ENCODE measurements at regions not wholly inside any gene's neighbourhood (a gene's known extent, or its start where the extent isn't known, plus 50 kb on each side); places are given as distances from the start of the nearest gene placed in this dataset.
"Not testable (repeated sequence)": the region's sequence is repeated elsewhere in the genome, so short reads cannot be mapped to it uniquely, and the experiment has no call there.

DNA sequence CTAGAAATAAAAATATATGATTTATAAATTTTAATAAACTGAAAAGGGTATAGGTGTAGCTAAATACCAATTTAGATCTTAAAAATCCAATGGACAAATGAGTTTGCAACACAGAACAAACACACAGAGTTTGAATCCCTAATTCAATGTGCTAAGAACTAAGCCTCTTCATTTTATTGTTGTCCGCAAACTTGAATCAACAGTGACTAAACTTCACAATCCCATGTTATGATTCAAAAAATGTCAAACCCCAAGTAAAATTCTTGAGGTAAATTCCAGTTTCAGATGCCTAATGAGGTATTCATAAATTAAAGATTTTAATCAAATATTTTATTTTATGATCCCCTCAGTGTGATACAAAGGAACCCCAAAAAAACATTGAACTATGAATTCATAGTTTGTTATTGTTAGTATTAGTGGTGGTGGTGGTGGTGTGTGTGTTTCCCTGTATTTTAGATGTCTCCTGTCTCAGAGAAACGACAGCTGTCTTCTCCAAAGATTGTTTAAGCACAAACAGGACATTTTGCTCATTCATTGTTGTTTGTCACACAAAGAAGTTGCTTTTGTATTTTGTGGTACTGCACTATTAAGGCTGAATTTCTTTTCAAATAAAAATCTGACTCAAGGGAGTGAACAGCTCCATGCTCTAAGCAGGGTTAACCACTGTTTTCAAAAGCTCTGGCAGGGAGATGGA lies 259.8 kb downstream of the OSR1 start:
- Histone ChIP-seq H3K4me3 (ENCODE audit: control insufficient read depth in 2 of 3, extremely low read depth in 1 of 3, insufficient read depth in 2 of 3, low read depth in 1 of 3, low read length in 3 of 3) (no peak overlapping the region), H3K9me3 (ENCODE audit: control insufficient read depth, low read depth, low read length) (no peaks in the 10 kb centered on the region), H3K79me2 (ENCODE audit: control insufficient read depth, insufficient read depth, low read length) (no peaks in the 10 kb centered on the region), H4K20me1 (ENCODE audit: control insufficient read depth, extremely low read depth, insufficient read depth, low read length) (no peaks in the 10 kb centered on the region), H3K9me1 (ENCODE audit: control insufficient read depth, extremely low read depth, insufficient read depth, low read length) (no peaks in the 10 kb centered on the region), H3K27ac (ENCODE audit: control insufficient read depth, insufficient read depth, low read length) (no peak overlapping the region), H3K27me3 (ENCODE audit: control insufficient read depth, extremely low read depth, insufficient read depth, low read length) (no peaks in the 10 kb centered on the region), H3K4me2 (ENCODE audit: control insufficient read depth, extremely low read depth, insufficient read depth, low read depth, low read length) (no peak overlapping the region), H3K36me3 (ENCODE audit: control insufficient read depth in 2 of 2, extremely low read depth in 1 of 2, insufficient read depth in 2 of 2, low read length in 2 of 2) (no peaks in the 10 kb centered on the region), H3K4me1 (ENCODE audit: control insufficient read depth, extremely low read depth, insufficient read depth, low read length) (no peaks in the 10 kb centered on the region), H3K9ac (ENCODE audit: control insufficient read depth, extremely low read depth, insufficient read depth, low read length) (no peak overlapping the region), H2AFZ (ENCODE audit: control insufficient read depth, low read length) (no peak overlapping the region)
- dilution Hi-C loops (cut with MboI; ENCODE audit: extremely low pct_ligation_motif_present, low sequenced_read_pairs), result no loop called here
- DNase-seq (ENCODE audit: low read depth, low spot score), result no peak
- no peak for FAIRE-seq
- TF ChIP-seq CTCF (optimal IDR thresholded peaks at IDR 0.05 in 1 of 3, IDR thresholded peaks at IDR 0.05 in 1 of 3, conservative IDR thresholded peaks at IDR 0.05 in 1 of 3; ENCODE audit: extremely low read depth in 1 of 3, insufficient read depth in 2 of 3, low read length in 3 of 3) (no peak), EZH2 (IDR thresholded peaks at IDR 0.05; ENCODE audit: low read length) (no peak)

- H3K4me3 ChIP-seq (ENCODE audit: control insufficient read depth in 2 of 3, extremely low read depth in 1 of 3, insufficient read depth in 2 of 3, low read depth in 1 of 3, low read length in 3 of 3); H3K36me3 ChIP-seq (ENCODE audit: control insufficient read depth in 2 of 2, extremely low read depth in 1 of 2, insufficient read depth in 2 of 2, low read length in 2 of 2); H3K4me1 ChIP-seq (ENCODE audit: control insufficient read depth, extremely low read depth, insufficient read depth, low read length); FAIRE-seq; H3K27ac ChIP-seq (ENCODE audit: control insufficient read depth, insufficient read depth, low read length); H3K79me2 ChIP-seq (ENCODE audit: control insufficient read depth, insufficient read depth, low read length); H2AFZ ChIP-seq (ENCODE audit: control insufficient read depth, low read length); H3K4me2 ChIP-seq (ENCODE audit: control insufficient read depth, extremely low read depth, insufficient read depth, low read depth, low read length); DNase-seq (ENCODE audit: low read depth, low spot score); H4K20me1 ChIP-seq (ENCODE audit: control insufficient read depth, extremely low read depth, insufficient read depth, low read length); H3K27me3 ChIP-seq (ENCODE audit: control insufficient read depth, extremely low read depth, insufficient read depth, low read length); H3K9me3 ChIP-seq (ENCODE audit: control insufficient read depth, low read depth, low read length); H3K9ac ChIP-seq (ENCODE audit: control insufficient read depth, extremely low read depth, insufficient read depth, low read length); H3K9me1 ChIP-seq (ENCODE audit: control insufficient read depth, extremely low read depth, insufficient read depth, low read length); dilution Hi-C loops (cut with MboI; ENCODE audit: extremely low pct_ligation_motif_present, low sequenced_read_pairs): not testable (repeated sequence)
Measured at GRCh38 chr2:19089476-19089875, 268.9 kb downstream of the OSR1 start.

GRCh38 chr2:19086231-19086651 lies 272.2 kb downstream of the OSR1 start:
- no peaks in the 10 kb centered on the region for H3K9me3 ChIP-seq (ENCODE audit: control insufficient read depth, low read depth, low read length)
- no peaks in the 10 kb centered on the region for H3K4me1 ChIP-seq (ENCODE audit: control insufficient read depth, extremely low read depth, insufficient read depth, low read length)
- no peaks in the 10 kb centered on the region for H3K27me3 ChIP-seq (ENCODE audit: control insufficient read depth, extremely low read depth, insufficient read depth, low read length)
- no peaks in the 10 kb centered on the region for H3K79me2 ChIP-seq (ENCODE audit: control insufficient read depth, insufficient read depth, low read length)
- DNase-seq (ENCODE audit: low read depth, low spot score) (no peak), FAIRE-seq (no peak)
- TF ChIP-seq EZH2 (IDR thresholded peaks at IDR 0.05; ENCODE audit: low read length) (no peak), CTCF (optimal IDR thresholded peaks at IDR 0.05 in 1 of 3, IDR thresholded peaks at IDR 0.05 in 1 of 3, conservative IDR thresholded peaks at IDR 0.05 in 1 of 3; ENCODE audit: extremely low read depth in 1 of 3, insufficient read depth in 2 of 3, low read length in 3 of 3) (no peak)
- H3K4me3 ChIP-seq (ENCODE audit: control insufficient read depth in 2 of 3, extremely low read depth in 1 of 3, insufficient read depth in 2 of 3, low read depth in 1 of 3, low read length in 3 of 3), result no peak overlapping the region
- H3K36me3 ChIP-seq (ENCODE audit: control insufficient read depth in 2 of 2, extremely low read depth in 1 of 2, insufficient read depth in 2 of 2, low read length in 2 of 2), result no peaks in the 10 kb centered on the region
- H3K27ac ChIP-seq (ENCODE audit: control insufficient read depth, insufficient read depth, low read length), result no peak overlapping the region
- no peak overlapping the region for H2AFZ ChIP-seq (ENCODE audit: control insufficient read depth, low read length)
- no peaks in the 10 kb centered on the region for H3K9me1 ChIP-seq (ENCODE audit: control insufficient read depth, extremely low read depth, insufficient read depth, low read length)
- no peak overlapping the region for H3K9ac ChIP-seq (ENCODE audit: control insufficient read depth, extremely low read depth, insufficient read depth, low read length)
- no peaks in the 10 kb centered on the region for H4K20me1 ChIP-seq (ENCODE audit: control insufficient read depth, extremely low read depth, insufficient read depth, low read length)
- dilution Hi-C loops (cut with MboI; ENCODE audit: extremely low pct_ligation_motif_present, low sequenced_read_pairs), result no loop called here
- no peak overlapping the region for H3K4me2 ChIP-seq (ENCODE audit: control insufficient read depth, extremely low read depth, insufficient read depth, low read depth, low read length)

All from keratinocyte (primary cell).